ENCODE measurements at regions not wholly inside any gene's neighbourhood (a gene's known extent, or its start where the extent isn't known, plus 50 kb on each side); places are given as distances from the start of the nearest gene placed in this dataset.

- TF ChIP-seq, protein P1, sequence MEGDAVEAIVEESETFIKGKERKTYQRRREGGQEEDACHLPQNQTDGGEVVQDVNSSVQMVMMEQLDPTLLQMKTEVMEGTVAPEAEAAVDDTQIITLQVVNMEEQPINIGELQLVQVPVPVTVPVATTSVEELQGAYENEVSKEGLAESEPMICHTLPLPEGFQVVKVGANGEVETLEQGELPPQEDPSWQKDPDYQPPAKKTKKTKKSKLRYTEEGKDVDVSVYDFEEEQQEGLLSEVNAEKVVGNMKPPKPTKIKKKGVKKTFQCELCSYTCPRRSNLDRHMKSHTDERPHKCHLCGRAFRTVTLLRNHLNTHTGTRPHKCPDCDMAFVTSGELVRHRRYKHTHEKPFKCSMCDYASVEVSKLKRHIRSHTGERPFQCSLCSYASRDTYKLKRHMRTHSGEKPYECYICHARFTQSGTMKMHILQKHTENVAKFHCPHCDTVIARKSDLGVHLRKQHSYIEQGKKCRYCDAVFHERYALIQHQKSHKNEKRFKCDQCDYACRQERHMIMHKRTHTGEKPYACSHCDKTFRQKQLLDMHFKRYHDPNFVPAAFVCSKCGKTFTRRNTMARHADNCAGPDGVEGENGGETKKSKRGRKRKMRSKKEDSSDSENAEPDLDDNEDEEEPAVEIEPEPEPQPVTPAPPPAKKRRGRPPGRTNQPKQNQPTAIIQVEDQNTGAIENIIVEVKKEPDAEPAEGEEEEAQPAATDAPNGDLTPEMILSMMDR (conservative IDR thresholded peaks at IDR 0.05; ENCODE audit: low read depth, low read length), result no peak
- TF ChIP-seq EZH2 (IDR thresholded peaks at IDR 0.05; ENCODE audit: low read length, unreplicated experiment) (no peak), EZH2phosphoT487 (IDR thresholded peaks at IDR 0.05; ENCODE audit: borderline replicate concordance, low read length) (no peak)
Observed at GRCh38 chr9:106020186-106020585, 325.8 kb downstream of the TMEM38B start.
